ENCODE measurements at regions not wholly inside any gene's neighbourhood (a gene's known extent, or its start where the extent isn't known, plus 50 kb on each side); places are given as distances from the start of the nearest gene placed in this dataset.

- no peak for DNase-seq
These were observed 243.7 kb upstream of the SP8 start for GRCh38 chr7:21030237-21030871.

- no peak for DNase-seq
These were observed 254.6 kb upstream of the SP8 start for GRCh38 chr7:21041252-21041651.

GRCh38 chr7:21041666-21042065 is 255.0 kb upstream of the SP8 start:
- DNase-seq = no peak

GRCh38 chr7:21044384-21044783 is 257.7 kb upstream of the SP8 start:
- DNase-seq = no peak

- DNase-seq = no peak
These were observed 258.4 kb upstream of the SP8 start for GRCh38 chr7:21044913-21045568.

- no peak for DNase-seq
These were observed 265.2 kb upstream of the SP8 start for GRCh38 chr7:21051865-21052264.

- DNase-seq = no peak
These were observed 267.9 kb upstream of the SP8 start for GRCh38 chr7:21054427-21055112.

- no peak for DNase-seq
These were observed 272.4 kb upstream of the SP8 start for GRCh38 chr7:21059069-21059468.

GRCh38 chr7:21063106-21063505 is 276.4 kb upstream of the SP8 start:
- DNase-seq = no peak

GRCh38 chr7:21064698-21065648 is 278.3 kb upstream of the SP8 start:
- peak; percentile 34 for DNase-seq

GRCh38 chr7:21066221-21066620 is 279.5 kb upstream of the SP8 start:
- no peak for DNase-seq

GRCh38 chr7:21067216-21067615 is 280.5 kb upstream of the SP8 start:
- no peak for DNase-seq

GRCh38 chr7:21070571-21071090 is 283.9 kb upstream of the SP8 start:
- no peak for DNase-seq

GRCh38 chr7:21071561-21072501 is 285.1 kb upstream of the SP8 start:
- DNase-seq = no peak

GRCh38 chr7:21076054-21076453 is 289.4 kb upstream of the SP8 start:
- DNase-seq = peak; percentile 68

GRCh38 chr7:21076574-21076973 is 289.9 kb upstream of the SP8 start:
- peak; percentile 24 for DNase-seq

GRCh38 chr7:21077602-21078001 is 290.9 kb upstream of the SP8 start:
- no peak for DNase-seq

- DNase-seq = no peak
These were observed 297.6 kb upstream of the SP8 start for GRCh38 chr7:21084286-21084685.

- no peak for DNase-seq
These were observed 300.0 kb upstream of the SP8 start for GRCh38 chr7:21086688-21087087.

GRCh38 chr7:21089653-21090052 is 303.0 kb upstream of the SP8 start:
- no peak for DNase-seq

All from NCI-H510A (cell line).